HG03520 (cell line): ENCODE measurements at regions not wholly inside any gene's neighbourhood (a gene's known extent, or its start where the extent isn't known, plus 50 kb on each side); places are given as distances from the start of the nearest gene placed in this dataset.

Source experiments
- ATAC-seq: cut with Tn5 transposase; IDR thresholded peaks from one replicate; pipeline ENCODE4 v1.9.1; 2021; ENCODE audit warnings: mild to moderate bottlenecking, moderate library complexity; ENCODE audit not compliant: unreplicated experiment

DNA sequence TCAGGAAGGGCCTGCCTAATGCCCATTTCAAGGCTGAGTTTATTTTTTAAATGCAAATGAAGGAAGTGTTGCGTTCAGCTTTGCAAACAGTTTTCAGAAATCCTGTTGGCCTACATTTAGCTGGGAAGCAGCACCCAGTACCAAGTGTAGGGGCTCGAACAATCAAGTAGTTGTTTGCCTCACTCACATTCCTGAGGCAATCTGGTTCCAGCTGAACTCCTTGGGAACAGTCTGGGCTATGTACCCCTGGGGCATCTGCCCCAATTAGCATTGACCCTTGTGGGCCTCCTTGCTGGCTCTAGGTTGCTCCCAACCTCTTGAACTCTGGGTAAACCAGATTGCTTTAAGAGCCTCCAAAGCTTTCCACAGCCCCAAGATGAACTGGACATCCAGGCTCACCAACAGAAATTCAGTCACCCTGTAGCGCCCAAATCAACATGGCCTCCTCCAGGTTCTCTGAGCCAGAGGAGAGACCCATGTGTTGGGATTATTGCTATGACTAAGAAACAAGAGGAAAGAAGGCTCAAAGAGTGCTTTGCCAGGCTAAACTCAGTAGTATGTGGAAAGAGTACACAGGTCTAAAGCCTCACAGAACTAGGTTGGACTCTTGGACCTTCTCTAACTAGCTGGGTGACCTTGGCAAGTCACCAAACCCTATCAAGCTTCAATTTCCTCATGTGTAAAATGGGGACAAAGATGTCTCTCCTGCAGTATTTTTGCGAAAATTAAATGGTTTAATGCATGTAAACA, 532.7 kb downstream of the SOX2 start:
- no peak for ATAC-seq

DNA sequence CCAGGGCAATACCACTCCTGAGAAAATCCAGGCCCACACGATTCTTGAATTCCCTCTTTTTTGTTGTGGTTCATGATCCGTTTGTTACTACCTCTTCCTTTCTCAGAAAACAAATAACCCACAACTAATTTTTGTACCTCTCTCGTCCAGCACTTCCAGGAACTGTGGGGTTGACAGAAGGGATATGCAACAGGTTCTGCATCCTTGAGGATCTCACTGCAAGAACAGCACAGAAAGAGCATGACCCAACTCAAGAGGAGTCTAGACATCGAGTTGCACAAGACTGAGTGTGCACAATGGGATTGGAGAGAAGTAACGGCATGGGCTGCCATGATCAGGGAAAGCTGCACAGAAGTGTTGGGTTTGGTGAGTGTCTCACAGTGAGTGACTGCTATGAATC, 533.3 kb downstream of the SOX2 start:
- ATAC-seq, result no peak

- no peak for ATAC-seq
These were observed 535.1 kb downstream of the SOX2 start for GRCh38 chr3:182246870-182247269.

GRCh38 chr3:182248349-182248880, 536.7 kb downstream of the SOX2 start:
- ATAC-seq, result no peak

DNA sequence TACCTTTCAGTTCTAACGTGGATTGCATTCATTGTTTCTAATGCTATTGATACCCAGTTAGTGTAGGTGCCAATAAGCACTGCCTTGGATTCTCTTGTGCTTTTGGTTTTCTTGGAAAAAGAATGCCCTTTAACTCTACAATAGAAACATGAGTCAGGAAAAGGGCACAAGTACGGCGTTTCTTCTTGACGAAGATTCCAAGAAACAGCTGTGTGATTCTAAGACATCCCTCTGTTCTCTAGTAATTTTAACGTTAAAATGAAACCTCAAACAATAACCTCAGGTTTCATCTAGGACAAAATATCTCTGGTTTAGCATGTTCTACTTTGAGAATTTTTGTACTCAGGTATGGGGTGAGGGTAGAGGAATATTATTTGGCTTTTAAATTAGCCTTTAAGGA, 540.5 kb upstream of the ATP11B start:
- no peak for ATAC-seq

DNA sequence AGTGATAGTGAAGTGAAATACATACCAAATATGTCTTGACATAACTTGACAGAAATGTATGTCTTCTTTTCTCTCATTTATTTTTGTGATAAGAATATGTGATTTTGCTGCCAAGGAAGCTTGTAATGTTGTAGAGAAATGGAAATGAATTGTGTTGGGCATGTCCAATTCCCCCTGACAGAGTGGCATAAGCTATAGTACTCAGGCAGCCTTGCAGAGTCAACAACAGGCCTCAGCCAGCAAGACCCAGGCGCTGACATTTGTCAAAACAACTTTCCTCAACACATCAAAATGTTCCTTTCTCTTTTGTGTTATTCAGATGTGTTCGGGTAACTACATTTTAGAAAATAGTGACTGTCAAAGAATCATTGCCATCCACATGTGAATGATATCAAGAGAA, 538.1 kb upstream of the ATP11B start:
- ATAC-seq, result no peak

DNA sequence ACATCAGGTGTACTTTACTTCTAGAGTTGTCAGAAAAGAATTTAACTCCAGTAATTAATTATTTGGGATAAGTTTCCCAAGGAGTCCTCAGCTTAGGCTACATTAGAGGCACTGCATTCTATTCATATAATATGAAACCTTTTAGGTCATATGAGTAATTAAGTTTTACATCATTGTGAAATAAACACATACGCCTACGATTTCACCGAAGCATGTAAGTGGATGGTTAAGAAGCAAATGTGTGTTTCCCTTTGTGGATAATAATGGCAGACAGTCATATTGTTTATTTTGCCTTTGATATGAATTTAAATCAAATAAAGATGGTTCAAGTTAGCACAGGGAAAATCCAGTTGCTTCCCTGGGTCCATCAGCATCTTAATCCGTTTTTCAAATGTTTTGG, 535.9 kb upstream of the ATP11B start:
- no peak for ATAC-seq

GRCh38 chr3:182258538-182259177, 534.6 kb upstream of the ATP11B start:
- ATAC-seq, result no peak

- ATAC-seq, result no peak
These were observed 533.7 kb upstream of the ATP11B start for GRCh38 chr3:182259579-182259978.

GRCh38 chr3:182261041-182261440, 532.3 kb upstream of the ATP11B start:
- ATAC-seq, result no peak

- ATAC-seq, result no peak
These were observed 524.6 kb upstream of the ATP11B start for GRCh38 chr3:182268711-182269110.

DNA sequence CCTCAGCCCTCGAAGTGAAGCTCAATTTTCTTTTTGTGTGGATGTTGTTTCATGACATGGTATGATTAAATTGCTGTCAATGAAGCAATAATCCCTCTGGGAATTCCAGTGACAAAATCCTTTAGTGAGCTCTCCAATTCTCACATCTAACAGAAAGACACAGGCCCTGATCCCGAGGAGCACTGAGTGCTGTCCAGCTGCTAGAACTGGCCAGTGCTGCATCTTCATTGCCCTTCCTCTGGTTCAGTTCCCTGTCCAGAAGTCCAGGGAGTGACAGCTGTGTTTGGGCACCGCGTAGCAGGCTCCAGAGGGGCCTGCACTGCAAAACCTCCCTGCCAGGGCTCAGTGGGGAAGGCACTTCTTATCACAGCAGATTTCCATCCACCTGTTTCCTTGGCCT, 516.8 kb upstream of the ATP11B start:
- ATAC-seq, result no peak

- ATAC-seq, result no peak
These were observed 508.5 kb upstream of the ATP11B start for GRCh38 chr3:182284793-182285192.

DNA sequence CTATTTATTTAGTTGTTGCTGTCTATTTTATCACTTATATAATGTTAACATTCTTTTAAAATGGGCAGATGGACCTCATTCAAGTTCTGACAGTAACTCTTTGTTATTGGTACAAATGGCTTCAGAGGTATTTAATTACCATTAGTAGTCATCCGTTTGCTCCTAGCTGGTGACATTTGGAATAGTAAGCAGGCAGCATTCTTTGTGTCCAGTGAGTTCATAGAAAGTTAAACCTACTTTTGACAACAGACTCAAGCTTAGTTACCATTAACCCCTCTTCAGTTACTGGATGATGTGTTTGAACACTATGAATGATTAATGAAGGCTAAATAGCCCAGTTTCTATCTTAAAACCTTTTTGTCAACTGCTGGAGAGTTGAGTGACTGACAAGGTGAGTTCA, 500.7 kb upstream of the ATP11B start:
- ATAC-seq, result no peak

GRCh38 chr3:182294256-182294655, 499.0 kb upstream of the ATP11B start:
- ATAC-seq, result no peak

DNA sequence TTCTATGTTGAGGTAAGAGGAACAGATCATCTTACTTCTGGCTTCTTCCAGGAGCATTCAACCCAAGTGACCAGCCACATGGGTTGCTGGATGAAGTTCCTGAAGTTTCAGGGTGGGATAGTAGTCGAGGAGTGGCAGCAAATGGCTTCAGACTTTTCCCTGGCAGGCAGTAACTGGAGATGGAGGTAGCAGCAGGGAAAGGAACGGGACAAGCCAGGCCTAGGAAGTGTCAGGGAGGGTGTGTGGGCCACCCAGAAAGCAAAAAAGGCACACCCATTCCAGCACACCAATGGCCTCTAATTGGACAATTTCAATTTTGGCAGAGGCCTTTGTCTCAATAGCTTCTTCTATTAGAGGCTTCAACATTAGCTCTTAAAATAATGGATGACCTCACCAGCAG, 498.6 kb upstream of the ATP11B start:
- no peak for ATAC-seq

- ATAC-seq, result no peak
These were observed 493.0 kb upstream of the ATP11B start for GRCh38 chr3:182300266-182300665.

GRCh38 chr3:182303169-182303568, 490.1 kb upstream of the ATP11B start:
- no peak for ATAC-seq

DNA sequence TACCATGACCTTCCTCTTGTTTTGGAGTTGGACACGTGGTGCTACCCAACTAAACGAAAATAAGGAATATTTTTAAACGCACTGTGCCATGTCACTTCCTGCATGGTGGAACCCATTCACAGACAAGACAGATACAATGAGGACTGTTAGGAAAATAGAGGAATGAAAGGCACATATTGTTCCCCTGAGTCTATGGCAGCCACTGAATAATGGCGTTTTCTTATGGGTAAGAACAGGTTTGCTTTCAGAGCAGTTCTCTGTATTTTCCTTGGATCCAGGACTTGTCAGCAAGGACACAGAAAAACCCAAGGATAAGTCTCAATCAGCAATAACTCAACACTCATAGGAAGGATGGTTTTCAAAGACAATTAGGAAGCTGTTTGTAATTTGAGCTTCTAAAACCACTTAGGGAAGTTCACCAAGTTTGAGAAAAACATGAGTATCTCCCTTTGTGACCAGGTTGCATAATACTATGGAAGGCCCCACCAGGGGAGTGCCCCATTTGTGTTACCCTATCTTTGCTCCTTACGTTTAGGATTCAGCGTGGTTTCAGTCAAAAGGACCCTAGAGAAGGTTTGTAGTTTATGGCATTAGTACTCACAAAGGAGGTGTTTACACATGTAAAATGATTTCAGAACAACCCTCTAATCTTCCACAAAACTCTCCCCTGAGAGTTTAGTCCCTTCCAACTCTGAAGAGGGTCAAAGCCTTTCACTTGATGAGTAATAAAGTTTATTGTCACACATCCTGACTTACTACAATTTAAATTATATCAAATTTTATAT, 487.2 kb upstream of the ATP11B start:
- ATAC-seq, result no peak

DNA sequence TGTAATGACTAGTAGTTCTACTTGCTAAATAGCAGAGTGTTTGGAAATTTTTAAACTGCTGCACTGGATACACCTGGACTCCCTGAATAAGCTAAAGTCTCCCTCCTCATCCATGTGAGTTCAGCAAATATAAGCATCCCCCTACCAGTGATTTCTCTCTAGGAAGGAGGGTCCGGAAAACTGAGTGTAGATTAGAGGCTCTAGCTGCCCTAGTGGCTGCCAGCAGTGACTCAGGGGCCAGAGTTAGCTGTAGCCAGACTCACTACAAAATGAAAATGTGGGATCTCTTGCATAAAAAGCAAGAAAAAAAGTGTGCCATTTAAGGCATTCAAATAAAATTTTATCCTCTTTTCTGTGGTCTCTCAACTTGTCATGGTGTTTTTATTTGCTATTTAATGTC, 485.0 kb upstream of the ATP11B start:
- ATAC-seq, result no peak

- ATAC-seq, result no peak
These were observed 484.2 kb upstream of the ATP11B start for GRCh38 chr3:182309120-182309519.

DNA sequence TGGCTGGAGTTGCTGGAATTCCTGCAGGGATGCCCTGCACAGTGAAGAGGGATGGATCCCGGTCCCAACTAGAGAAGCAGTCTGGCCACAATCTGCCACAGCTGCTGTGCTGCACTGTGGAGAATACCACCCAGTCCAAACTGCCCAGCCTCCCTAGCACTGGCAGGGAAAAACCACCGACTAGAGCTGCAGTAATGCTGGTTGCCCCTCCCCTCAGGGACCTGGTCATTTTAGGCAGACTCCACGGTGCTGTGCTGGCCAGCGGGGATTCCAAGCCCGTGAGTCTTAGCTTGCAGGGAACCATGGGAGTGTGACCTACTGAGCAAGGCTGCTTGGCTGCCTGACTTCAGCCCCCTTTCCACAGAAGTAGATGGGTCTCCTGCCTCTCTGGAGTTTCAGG, 478.0 kb upstream of the ATP11B start:
- ATAC-seq, result no peak
